ENCODE measurements at regions not wholly inside any gene's neighbourhood (a gene's known extent, or its start where the extent isn't known, plus 50 kb on each side); places are given as distances from the start of the nearest gene placed in this dataset.
"Not testable (repeated sequence)": the region's sequence is repeated elsewhere in the genome, so short reads cannot be mapped to it uniquely, and the experiment has no call there.

DNA sequence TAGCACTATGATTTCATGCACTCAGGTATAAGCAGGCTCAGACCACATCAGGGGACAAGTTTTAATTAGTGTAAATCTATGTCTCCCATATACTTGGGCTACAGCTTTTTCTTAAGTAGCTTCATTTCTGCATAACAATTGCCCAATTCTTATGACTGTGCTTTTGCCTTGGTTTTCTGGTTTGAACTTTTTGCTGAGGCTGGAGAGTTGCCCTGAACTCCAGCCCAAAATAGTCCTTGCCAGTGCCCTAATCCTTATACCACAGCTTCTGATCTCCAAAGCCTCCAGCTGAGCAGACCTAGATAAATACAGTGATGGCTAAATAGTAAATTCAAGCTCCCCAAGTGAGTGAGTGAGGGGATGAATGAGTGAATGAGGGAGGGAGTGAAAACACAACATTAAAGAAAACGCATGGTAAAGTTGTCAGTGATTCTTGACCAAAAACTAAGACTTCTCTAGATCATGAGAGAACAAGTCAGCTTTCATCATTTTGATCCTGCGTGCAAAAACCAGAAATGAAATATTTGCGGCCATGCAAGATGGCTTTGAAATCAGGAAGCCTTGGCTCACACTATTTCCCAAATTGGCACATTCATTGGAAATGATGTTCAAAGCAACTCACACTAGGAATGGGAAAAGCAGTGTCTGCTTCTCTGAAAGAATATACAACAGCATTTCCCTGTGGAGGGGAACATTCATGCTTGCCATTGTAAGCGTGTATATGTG is 437.1 kb upstream of the CTSO start:
- no peak for DNase-seq

DNA sequence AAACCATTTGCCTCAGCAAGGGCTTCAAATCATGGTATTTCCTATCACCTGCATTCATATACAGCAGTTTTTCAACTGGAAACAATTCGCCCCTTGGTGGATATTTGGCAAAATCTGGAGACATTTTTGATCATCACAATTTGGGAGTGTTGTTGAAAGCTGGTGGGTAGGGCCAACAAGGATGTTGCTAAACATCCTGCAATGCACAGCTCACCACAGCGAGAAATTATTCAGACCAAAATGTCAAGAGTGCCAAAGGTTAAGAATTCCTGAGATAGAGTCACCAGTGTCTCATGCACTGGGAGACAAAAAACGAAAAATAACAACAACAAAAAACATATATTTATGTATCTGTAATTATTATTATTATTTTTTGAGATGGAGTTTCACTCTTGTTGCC is 435.2 kb upstream of the CTSO start:
- DNase-seq: no peak

DNA sequence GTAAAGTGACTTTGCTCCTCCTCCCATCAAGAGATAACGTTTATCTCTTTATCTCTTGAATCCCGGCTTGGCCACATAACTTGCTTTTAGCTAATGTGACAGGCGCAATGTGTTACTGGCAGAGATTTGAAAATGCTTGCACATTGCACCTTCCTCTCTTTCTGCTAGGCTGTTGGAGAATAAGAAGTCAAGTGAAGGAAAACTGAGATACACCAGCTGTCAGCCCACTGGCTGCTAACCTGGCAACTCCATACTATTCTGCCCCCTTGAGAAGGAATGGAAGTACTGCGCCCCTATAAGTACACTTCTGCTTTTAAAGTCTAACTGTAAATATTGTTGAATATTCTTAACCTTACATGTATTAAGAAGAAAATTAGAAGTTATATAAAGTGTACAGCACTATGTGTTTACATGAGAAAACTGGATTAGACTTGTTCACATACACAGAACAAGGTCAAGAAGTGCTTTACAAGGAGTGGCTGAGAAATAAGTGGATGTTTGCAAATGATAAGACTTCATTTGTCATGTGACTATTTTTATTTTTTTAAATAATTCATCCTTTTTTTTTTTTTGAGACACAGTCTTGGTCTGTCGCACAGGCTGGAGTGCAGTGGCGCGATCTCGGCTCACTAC is 424.5 kb upstream of the CTSO start:
- peak; percentile 57 for DNase-seq

DNA sequence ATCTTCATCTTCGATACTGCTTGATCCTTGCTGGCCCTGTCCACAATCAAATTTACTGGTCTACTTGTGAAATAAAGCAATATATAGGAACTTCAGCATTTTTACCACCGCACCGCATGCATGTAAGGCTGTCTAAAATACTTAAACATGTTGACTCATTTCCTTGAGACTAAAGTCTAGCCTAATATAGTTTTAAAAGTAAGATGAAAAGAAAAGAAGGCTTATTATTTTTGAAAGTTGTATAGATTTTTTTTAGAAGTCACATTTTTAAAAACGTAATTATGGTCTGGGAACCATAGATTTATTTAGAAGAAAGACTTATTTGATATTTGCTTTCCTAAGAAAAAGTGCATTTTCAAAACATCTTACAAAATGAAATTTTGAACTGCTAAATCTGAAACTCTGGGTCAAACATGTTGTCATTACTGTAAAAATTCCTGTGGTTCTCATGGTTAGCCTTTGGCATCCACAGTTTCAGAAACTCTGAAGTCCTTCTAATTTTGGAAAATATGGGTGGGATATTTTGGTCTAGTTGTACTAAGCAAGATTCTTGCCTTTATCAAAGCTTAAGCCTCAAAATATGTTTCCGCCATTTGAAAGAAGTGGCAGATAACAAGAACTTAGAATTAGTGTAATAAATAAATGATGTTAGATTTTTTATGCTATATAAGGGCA is 423.5 kb upstream of the CTSO start:
- DNase-seq: no peak

DNA sequence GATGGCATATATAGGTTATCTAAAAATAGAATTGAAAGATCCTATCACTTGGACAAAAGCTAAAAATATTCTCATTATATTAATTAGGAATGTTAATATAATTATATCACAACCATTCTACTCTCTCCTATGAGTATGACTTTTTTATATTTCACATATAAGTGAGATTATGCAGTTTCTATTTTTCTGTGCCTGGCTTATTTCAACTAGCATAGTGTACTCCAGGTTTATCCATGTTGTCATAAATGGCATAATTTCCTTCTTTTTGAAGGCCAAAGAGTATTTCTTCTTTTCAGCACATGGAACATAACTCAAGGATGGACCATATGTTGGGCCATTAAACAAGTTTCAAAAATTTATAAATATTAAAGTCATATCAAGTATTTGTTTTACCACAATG is 421.2 kb upstream of the CTSO start:
- DNase-seq: no peak

DNA sequence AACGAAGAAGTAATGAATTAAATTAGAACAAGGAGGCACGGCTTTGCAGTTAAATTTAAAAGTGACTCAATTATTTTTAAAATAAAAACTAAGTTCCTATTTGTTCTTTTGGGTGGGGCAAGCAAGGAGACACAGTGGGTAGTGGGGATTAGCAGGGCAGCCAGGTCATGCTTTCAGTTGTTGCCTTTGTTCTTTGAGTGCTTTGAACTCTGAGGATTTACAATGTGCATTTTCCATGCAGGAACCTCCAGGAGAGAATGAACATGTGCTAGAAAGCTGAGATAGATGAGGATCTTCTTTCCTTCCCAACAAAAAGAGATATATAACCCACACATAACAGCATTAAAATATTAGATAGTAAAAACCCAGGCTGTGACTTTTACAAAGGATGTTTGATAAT is 420.4 kb upstream of the CTSO start:
- DNase-seq: peak; percentile 20

DNA sequence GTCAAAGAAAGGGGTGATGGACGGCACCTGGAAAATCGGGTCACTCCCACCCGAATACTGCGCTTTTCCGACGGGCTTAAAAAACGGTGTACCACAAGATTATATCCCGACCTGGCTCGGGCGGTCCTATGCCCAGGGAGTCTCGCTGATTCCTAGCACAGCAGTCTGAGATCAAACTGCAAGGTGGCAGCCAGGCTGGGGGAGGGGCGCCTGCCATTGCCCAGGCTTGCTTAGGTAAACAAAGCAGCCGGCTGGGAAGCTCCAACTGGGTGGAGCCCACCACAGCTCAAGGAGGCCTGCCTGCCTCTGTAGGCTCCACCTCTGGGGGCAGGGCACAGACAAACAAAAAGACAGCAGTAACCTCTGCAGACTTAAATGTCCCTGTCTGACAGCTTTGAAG is 413.8 kb upstream of the CTSO start:
- not testable (repeated sequence) for DNase-seq

DNA sequence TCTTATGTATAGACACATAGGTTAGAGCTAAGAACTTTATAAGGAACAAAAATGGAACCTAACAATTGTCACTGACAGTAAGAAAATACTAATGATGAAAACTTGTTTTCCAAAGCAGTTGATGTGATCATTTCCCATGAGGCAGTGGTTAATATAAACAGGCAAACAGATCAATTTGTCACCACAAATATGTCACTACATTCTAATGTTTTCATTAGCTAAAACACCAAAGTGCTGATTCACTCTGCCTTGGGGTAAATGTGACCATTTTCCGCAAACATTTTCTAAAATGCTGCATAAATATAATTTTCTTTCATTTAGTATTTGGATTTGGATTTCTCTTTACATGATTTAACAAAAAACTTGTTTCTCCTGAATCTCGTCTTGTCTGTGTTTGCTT is 408.9 kb upstream of the CTSO start:
- DNase-seq: no peak

DNA sequence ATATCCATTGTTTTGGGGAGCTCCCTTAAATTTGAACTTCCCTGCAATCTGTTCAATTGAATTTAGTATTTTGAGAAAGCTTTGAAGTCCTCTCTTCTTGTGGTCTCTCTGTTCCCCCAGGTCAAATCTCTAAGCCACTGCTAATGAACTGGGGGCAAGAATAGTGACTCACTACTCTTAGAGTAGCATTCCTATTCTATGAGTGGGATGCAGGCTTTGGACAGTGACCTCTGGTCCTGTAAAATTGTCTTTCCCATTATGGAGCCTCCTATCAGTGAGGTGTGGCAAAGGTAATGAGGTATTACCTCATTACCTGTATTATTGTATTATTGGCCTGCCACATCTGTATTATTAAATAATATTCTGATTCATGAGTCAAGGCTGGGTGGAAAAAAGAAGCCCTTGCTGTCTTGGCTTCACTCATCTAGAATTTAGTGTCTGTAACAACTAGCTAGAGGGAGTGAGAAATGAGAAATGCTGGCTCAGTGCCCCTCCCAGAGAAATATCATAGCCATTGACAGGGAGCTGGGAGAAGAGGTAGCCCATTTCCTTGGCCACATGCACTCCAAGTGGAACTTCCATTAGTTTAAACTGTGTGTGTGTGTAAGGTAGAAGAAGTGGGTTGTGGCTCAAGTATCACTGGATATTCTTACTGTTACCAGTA is 393.9 kb upstream of the CTSO start:
- no peak for DNase-seq

DNA sequence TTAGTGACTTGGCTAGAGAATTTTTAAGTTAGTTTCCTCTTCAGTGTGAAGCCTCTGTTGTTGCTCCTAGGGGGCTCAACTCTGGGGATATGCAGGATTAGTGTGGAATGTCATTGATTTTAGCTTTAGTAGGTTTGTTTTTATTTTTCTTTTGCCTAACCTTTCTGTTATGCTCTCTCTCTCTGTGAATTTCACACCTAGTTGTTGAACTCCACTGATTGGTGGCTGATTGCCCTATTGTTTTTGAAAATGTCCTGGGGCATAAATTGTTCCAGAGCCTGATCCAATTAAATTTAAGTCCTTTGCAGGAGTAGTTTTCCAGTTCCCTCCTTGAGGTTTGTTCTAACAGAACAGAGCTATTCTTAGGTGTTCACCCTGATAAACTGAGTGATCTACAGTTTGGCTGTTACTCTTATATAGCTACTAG is 393.3 kb upstream of the CTSO start:
- no peak for DNase-seq

DNA sequence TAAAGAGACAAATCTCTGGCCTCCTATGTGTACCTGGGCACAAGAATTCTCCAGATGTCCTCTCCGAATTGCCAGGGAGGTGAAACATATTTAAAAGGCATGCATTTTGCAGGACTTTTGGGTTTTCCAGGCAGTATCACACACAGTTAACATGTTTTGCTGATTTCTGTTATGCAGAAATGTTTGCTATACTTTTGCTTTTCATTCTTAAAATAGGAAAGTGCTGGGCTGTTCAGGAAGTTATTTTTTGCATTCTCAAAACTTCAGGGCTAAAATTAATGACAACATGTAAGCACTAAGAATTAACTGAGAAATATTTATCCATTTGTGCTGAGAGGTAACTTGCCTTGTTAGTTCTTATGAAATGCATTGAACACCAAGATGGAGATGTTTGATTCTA is 390.7 kb upstream of the CTSO start:
- DNase-seq: no peak

DNA sequence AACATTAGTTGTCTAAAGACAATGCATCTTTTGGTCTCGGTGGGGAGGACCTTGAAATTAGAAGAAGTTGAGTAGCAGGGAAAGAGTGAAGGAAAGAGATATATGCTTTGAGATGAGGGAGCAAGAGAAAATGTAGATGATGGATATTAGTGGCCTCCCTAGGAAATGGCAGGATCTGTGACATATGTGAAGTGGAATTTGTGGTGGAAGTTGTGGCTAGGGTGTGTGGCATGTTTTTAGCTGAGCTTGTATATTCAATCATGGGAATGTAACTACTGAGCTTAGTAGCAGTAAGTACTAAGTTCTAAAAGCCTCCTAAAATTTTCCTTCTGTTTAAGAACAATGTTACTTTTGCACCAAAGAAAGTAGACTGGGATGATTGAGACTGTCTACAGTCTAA is 382.8 kb upstream of the CTSO start:
- DNase-seq: no peak

DNA sequence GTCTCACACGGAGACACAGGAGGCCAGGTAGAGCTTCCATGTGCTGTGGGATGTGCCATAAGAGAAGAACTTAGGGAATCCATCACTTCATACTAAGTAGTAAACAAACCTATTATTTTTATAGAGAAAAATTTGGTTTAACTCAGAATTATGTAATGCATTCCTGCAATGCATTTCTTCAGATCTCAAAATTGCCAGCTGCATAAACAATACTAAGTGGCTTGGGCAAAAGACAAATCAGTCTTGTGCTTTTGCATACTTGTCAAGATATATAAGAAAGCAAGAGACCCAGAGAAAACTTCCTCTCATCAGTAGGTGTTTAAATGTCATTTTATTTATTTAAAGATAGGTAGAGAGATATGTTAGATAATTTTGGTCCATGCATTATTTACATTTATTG is 382.1 kb upstream of the CTSO start:
- no peak for DNase-seq

DNA sequence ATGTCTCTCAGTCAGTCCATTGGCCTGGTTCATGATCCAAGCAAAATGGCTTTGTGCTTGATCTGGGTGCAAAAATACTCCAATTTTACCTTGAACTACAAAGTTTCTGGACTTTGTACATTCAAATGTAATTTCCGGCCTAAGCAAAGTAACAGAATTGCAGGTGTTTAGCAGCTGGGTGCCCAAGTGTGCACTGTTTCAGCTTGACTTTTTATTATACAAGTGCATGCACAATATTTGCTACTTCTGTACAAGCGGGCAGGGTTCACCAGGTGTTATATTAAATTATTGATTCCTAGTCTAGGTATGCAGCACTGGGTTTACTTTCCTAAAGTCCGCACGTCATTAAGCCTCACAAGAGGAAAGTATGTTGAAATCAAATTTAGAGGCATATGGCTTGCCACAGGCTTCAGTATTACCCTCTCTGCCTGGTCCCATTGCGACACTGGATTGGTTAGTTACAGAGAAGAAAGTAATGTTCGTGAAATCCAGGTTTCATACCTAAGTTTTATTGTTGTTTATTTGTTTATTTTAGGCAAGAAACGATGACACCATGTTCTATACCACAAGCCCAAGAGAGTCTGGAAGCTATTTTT is 376.9 kb upstream of the CTSO start:
- no peak for DNase-seq

DNA sequence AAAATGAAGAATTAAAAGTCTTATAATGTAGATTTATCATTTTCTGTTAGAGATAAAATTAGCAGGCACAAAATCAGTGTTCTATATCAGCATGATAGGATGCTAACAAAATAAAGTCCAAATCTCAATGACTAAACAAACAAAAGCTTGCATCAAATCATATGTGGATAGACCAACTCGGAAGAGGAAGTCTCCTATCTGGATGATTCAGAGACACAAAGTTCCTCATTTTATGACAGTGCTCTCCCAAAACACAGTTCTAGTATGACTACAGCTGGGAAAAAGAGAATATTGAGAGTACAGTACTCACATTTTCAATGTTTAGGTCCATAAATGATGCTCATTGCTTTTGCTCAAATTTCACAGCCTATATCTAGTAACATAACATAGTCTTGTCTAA is 376.1 kb upstream of the CTSO start:
- DNase-seq: no peak

DNA sequence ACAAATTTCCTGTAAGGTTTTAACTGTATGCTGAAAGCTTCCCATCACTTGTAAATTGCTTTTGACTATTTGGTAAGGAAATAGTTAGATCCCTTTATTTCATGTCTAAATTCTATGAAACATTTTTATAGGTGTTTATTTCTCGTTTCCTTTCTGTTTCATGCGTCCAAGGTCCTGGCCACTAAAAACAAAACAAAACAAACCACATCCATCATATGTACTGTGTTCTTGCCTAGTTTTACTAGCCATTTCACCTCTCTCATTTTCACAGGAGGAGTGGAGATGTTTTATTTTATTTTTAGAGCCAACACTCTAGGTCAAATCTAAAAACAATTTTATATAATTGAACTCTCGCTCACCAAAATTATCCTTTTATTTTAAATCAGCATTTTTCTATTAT is 375.2 kb upstream of the CTSO start:
- DNase-seq: no peak

DNA sequence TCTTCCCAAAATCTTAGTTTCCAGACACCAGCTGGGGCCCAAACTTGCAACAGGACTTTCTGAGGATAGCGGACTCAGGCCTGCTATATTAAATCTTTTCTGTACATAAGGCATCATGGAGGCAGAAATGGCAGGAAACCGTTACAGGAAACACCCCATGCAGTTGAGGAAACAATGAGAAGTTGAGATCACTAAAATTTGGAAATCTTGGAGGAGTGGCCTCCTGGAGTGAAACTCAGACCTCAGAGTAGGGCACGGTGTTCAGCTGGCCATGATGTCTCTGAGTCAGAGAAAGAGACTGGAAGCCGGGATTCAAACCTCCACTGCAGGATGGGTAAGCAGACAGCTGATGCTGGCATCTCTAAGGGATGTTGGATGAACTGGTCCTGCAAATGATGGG is 372.6 kb upstream of the CTSO start:
- no peak for DNase-seq

DNA sequence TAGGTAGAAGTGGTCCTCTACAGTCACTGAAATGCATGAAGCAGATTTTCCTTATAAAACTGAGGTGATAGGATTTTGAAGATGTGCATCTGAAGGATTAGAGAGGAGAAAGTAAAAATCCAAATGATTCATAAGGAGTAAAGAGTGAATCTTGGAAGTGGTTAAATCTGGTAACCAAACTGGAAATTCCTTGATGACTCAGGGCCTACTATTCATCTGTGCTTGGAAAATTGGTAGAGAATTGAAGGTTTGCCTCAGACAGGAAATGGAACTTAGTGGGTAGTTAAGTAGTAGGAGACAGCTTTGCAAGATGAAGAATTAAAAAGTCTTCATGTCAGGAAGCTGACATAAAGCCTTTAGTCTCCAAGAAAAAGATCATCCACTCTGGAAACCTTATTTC is 368.9 kb upstream of the CTSO start:
- no peak for DNase-seq

DNA sequence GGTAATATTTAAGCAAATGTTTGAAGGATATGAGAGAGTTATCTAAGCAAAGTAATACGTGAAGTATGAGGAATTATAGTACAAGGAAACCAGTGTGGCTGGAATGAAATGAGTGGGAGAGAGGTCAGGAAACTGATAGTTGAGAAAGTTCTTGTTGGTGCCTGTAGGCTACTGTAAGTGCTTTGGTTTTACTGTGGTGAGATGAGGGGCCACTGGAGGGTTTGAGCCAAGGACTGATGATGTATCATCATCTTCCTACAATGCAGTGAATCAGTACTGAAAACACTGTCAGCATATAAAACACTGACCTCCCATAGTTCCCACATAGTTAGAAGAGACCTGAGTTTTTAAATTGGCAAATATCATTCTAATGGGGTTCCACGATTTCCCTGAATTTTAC is 367.5 kb upstream of the CTSO start:
- DNase-seq: no peak

DNA sequence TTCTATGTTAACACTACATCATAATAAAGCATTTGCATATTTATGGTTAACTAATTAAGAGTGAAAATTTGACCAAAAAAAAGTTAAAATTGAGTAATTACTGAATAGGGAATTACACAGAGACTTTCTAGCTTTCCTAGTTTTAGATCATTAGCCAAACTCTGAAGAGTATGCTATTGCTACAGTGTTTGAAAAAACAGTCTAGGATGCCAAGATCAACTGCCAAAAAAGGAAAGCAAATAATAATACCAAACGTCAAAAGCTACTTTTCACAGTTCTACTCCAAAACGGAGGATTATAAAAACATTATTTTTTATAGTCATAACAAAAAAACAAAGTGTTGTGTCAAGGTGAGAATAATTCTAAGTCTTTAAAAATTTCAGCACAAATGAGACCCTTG is 359.8 kb upstream of the CTSO start:
- no peak for DNase-seq

DNA sequence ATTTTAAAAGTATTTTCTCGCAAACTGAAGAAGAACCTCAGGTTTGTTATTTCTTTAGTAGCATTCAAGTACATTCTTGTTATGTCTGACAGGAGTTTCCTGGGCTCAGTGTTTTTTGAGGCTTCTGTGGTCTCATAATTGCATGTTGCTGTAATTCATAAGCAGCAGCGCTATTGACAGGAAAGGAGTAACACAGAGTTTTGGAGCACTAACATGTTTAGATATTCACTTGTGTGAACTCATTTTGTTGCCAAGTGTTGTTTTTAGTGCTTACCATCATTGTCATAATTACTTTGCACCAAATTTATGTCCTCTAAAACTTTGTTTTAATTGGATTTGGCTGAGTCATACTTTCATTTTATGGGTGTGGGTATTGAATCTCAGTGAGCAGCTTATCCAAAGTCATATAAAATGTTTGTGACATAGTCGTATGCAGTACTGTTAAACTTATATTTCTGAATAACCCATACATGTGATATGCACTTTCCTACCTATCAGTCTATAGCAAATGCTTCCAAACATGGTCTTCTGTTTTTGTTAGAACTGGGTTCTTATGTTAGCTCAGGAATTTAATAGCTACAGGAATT is 358.7 kb upstream of the CTSO start:
- no peak for DNase-seq

DNA sequence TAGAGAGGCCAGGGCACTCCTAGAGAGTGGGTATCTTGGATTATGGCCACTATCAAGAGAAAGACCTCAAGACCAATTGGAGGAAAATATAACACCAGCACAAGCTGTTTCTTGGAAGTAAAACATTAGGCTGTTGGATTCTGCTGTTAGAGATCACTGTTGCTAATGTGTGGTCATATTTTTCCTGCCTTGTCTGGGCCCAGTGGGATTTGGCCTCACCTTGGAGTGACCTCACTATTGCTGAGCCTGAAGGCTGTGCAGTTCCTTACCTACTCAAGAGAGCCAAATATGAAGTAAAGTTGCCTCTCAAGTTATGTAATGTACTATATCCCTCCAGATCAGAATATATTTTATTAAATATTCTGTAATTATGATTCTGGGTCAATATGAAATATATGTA is 355.4 kb upstream of the CTSO start:
- DNase-seq: no peak

DNA sequence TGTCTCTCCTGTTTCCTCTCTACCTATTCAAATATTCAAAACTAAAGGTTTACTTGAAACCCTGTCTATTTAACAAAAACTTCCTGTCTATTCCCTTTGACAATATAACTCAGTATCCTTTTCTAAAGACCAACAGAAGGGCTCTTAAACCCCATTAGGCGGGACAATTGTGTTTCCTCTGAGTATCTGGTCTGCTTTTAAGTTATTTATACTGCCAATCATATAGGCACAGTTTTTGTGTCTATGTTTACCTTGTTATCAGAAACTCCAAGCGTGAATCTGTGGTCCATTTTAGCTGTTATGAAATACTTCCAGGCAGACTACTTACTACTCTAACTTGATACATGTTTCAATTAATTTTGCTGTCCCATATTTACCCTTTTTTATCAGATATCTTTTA is 350.0 kb upstream of the CTSO start:
- no peak for DNase-seq

Data from NCI-H82 (cell line).